Effector CD8-positive, alpha-beta T cell (primary cell): ENCODE measurements at regions not wholly inside any gene's neighbourhood (a gene's known extent, or its start where the extent isn't known, plus 50 kb on each side); places are given as distances from the start of the nearest gene placed in this dataset.
"Not testable (repeated sequence)": the region's sequence is repeated elsewhere in the genome, so short reads cannot be mapped to it uniquely, and the experiment has no call there.

Source experiments
- DNase-seq: peaks from one replicate; lab custom pipeline; 2025; lab: John Stamatoyannopoulos, UW

- DNase-seq, result no peak
These were observed 239.2 kb downstream of the ADGRD1 start for GRCh38 chr12:131192951-131193350.

- DNase-seq, result no peak
These were observed 240.5 kb downstream of the ADGRD1 start for GRCh38 chr12:131194166-131194565.

DNA sequence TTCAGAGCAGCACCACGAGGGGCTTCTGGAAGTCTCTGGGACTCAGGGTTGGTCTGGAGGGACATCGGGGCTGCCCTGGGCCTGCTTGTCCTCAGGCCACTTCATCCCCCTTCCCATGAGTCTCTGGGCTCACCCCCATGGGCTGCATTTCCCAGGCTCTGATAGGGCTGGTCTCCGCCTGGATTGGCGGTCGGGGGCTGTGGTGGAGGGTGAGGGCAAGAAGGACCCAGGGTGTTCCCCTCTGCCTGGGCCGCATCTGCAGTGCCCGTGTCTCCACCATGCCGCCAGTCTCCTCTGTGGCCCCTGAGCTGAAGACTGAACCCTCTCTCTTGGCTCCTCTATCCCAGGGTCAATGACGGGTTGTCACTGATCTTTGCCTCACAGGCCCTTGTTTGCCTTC lies 242.1 kb downstream of the ADGRD1 start:
- no peak for DNase-seq

GRCh38 chr12:131196220-131196619 lies 242.5 kb downstream of the ADGRD1 start:
- no peak for DNase-seq

GRCh38 chr12:131197490-131197889 lies 243.8 kb downstream of the ADGRD1 start:
- no peak for DNase-seq

- DNase-seq, result no peak
These were observed 245.5 kb downstream of the ADGRD1 start for GRCh38 chr12:131199221-131199620.

GRCh38 chr12:131201912-131202311 lies 248.2 kb downstream of the ADGRD1 start:
- not testable (repeated sequence) for DNase-seq

GRCh38 chr12:131202592-131203378 lies 249.1 kb downstream of the ADGRD1 start:
- DNase-seq, result no peak

DNA sequence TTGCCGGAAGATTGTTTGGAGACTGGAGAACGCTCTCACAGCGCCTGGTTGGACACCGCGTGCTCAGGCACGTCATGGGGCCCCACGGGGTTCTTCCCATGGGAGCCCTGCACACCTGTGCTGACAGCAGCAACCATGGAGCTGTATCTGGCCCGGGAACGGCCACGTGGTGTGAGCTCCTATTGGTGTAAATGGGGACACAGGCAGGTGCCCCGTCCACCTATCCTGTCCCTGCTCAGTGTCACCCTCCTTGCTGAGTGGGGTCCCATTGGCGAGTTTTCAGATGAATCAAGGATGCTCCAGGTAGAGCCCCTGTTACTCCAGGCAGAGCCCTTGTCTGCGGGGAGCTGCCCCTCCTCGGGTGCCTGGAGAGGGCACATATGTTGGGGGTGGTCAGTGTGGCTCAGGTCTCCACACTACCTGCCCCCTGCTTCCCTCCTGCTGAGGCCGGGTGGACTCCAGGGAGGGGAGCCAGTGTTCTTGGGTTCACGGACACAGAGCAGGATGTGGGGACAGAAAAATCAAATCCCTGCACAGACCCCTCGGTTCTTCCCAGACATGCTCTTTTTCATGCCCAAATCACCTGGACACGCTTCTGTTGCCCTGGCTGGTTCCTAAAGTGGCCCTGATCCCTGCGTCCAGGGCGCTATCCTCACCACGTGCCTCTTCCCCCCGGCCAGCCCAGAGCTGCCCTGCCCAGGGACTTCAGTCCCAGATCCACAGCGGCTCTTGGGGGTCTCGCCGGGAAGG lies 250.1 kb downstream of the ADGRD1 start:
- no peak for DNase-seq

DNA sequence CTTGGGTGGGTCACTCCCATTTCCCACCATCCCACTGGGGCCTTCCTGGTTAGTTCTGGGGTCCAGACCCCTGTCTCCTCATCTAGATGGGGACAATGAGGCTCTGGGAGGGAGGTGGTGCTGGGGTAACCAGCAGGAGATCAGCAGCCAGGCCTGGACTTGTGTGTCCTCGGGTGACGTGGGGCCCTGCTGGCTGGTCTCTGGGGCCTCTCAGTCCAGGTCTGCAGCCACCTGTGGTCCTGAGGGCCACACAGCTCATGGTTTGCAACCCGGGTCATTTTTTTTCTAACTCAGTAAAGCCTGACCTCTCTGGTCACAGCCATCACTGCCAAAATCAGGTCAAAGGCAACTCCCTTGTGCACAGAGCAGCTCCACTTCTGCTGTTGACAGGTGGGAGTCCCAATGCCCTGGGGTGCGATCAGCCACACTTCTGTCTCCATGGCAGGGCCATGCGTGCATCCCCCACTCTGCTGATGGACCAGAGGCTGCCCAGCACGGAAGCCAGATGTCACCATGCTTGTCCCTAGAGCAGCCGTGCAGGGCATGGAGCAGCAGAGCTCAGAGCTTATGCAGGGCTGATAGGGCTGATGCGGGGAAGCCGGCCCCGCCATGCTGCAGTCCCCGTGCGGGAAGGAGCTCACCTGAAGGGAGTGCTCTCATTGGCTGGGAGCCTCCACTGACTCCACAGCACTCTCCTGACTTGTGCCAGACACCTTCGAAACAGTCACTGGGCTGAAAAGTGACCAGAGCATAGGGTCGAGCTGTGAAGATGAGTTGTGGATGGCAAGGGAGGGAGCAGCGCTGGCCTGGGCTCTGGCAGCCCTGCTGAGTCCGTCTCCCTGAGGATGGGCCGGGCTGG lies 250.9 kb downstream of the ADGRD1 start:
- DNase-seq, result no peak

GRCh38 chr12:131205275-131205933 lies 251.7 kb downstream of the ADGRD1 start:
- DNase-seq, result not testable (repeated sequence)

DNA sequence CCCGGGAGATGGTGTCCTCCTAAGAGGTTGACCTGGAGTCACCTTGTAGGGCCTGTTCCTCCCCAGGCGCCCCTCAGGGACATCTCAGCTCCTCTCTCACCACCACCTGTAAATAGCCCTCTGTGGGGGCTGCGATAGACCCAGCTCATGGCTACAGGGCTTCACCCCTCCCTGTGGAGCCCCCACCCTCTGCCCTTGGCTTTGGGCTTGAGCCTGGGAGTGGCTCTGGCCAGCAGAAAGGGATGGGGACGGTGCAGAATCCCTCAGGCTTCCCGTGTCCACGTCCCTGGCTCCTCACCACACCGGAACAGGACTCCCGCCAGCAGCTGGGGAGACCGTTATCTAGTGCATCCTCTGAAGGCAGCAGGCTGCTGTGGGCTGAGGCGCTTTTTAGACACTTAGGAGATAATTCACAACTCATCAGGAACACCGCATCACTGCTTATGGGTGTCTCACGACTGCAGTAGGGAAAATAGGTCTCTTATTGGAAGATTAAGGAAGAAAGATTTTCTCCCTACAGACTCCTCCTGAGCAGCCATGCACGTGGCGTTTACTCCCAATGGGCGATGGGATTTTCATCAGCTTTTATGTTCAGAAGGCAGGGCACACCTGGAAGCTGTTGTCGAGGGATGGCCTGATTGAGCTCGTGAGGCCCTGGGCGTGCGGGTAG lies 253.1 kb downstream of the ADGRD1 start:
- not testable (repeated sequence) for DNase-seq

GRCh38 chr12:131207300-131207660 lies 253.6 kb downstream of the ADGRD1 start:
- DNase-seq, result not testable (repeated sequence)

- DNase-seq, result not testable (repeated sequence)
These were observed 254.1 kb downstream of the ADGRD1 start for GRCh38 chr12:131207841-131208240.

DNA sequence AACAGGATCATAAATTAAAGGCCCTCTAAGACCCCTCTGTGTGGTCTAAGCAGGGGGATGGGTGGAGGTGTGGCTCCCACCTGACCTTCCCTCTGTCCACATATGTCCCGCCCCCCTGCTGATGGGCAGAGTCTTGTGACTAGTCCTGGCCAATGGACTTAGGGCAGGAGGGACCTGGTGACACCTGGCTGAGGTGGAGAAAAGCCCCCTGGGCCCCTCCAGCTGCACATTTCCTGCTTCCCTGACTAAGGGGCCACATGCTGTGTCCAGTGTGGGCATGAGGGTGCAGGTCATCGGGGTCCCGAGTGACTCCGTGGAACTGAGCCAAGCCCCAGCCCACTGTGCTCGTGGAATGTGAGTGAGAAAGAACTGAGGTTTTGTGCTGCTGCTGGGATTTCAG lies 254.7 kb downstream of the ADGRD1 start:
- no peak for DNase-seq

DNA sequence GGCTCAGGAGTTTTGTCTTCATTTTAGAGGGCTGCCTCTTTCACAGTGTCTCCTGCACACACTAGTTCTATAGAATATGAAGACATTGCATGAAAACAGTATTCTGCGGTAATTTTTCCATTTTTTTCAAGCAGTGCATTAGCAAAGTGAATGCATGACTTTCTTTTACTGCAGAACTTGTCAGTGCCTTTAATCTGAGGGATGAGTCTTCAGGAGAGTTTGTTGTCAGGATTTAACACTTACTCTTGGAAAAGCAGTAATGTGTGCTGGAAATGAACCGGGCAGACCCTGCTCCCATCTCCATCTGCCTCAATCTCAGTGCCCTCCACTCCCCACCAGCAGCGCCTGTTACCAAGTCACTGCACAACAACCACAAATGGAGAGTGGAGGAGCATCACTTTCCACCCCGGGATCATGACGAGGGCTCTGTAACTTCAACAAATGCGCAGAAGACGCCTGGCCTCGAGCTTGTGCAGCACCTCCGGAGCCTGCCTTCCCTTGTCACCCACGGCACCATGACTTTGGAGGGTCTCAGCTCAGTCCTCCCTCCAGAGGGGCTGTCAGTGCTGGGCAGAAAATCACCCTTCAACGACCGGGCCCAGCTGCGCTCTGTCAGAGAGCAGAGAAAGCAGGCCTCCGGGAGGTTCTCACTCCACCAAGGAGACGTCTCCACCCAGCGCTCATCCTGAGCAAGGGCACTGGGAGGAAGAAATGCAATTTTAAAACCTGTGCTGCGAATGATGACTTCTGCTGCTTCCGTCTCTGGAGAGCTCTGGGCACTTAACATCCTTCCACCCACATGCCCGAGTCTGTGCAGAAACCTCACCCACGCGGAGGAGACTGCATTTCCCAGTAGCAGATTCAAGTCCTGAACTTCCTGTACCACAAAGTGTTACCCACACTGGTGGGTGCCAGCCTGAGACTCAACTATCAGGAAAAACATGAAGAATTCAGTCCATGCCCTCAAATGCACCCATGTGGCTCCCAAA lies 255.7 kb downstream of the ADGRD1 start:
- DNase-seq, result no peak

DNA sequence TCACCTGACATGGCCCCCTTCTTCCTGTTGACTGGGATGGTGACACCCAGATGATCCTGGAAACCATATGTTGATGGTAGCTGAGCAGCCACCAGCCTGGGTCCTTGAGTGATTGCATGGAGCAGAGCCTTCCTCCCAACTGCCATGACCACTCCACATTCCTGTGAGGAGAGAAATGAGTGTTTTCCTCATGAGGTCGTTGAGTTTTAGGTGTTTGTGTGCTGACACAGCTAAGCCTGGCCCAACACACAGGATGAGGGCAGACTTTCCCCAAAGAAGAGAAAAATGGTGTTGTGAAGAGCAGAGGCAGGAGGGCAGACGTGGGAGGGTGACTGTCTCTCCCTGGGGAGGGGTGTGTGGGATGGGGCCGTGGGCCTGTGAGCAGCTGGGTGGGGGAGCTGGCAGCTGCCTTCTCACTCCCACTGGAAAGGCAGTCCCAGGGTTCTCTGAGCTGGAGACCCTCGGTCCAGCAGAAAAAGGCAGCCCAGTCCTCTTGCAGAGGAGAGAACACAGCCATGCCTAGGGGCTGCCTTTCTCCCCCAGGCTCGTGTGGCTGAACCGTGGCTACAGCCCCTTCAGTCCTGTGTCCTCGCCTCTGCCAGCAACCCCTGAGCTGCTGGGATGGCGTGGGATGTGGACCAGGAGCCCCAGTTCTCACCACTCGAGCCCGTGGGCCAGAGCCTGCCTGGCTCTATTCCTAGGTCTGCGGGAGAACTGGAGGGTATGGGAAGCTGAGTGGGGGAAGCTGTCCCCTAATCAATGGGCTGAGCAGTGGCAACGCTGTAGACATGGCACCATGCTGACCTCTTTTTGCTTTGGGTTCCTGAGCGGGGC lies 257.0 kb downstream of the ADGRD1 start:
- no peak for DNase-seq

DNA sequence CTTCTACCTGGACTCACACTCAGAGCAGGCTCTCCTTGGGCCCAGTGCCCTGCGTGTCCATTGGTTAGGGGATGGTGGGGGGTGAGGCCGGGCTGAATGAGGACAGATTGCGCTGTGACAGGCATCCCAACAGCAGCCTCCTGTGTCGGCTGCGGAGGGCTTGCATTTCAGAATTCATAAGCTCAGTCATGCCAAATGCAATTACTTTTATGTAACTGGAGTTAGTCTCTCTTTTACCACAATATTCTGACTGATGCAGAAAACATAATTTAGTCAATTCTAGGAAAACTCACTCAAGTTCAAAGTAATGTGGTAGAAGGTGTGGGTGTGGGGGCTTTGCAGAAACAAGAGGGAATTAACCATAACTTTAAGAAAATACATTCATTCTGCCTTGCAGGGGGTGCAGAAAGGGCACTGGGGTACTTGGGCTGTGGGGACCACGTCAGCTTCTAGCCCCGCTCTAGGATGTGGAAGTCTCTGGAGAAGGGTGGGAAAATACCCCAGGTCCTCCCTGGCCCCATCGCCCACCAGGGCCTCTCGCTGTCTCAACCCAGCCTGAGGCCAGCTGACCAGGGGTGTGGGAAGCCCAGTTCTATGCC lies 257.7 kb downstream of the ADGRD1 start:
- no peak for DNase-seq
